ENCODE measurements at regions not wholly inside any gene's neighbourhood (a gene's known extent, or its start where the extent isn't known, plus 50 kb on each side); places are given as distances from the start of the nearest gene placed in this dataset.

GRCh38 chr6:121967631-121968030 lies 431.8 kb upstream of the HSF2 start:
- DNase-seq, result no peak
- no peak overlapping the region for H3K4me3 Mint-ChIP-seq
- H4K5ac ChIP-seq (ENCODE audit: insufficient read length, low read depth, low read length), result no peak overlapping the region
- no peak overlapping the region for H3K56ac ChIP-seq (ENCODE audit: insufficient read length, low read depth, low read length)
- no peak overlapping the region for H4K91ac ChIP-seq (ENCODE audit: insufficient read length, low read depth, low read length)
- H2BK20ac ChIP-seq (ENCODE audit: low read depth, low read length, poor library complexity, severe bottlenecking), result no peak overlapping the region
- H3K4me1 Mint-ChIP-seq, result peaks cover 5 to 8% of the 10 kb centered on the region in 2 experiments; a peak in 3 of 4 replicates
- no peak overlapping the region for H3T11ph ChIP-seq (ENCODE audit: low read length)
- no peaks in the 10 kb centered on the region for H3K79me2 ChIP-seq (ENCODE audit: insufficient read depth, low read length)
- no peak for TF ChIP-seq CTCF (conservative IDR thresholded peaks at IDR 0.05)
- no peak overlapping the region for H2BK120ac ChIP-seq (ENCODE audit: low read depth, low read length, poor library complexity, severe bottlenecking)
- no peak overlapping the region for H2BK12ac ChIP-seq (ENCODE audit: insufficient read length, low read depth, low read length)
- H3K9me3 ChIP-seq (ENCODE audit: control insufficient read depth, low read depth, low read length), result no peaks in the 10 kb centered on the region
- no peak overlapping the region for H3K9ac ChIP-seq (ENCODE audit: extremely low read depth, insufficient read length, low read length)
- no peaks in the 10 kb centered on the region for H3K23me2 ChIP-seq (ENCODE audit: insufficient read length, low read depth, low read length, poor library complexity, severe bottlenecking)
- no peak overlapping the region for H3K14ac ChIP-seq (ENCODE audit: insufficient read depth, low read length)
- H3K4me2 ChIP-seq (ENCODE audit: insufficient read depth, insufficient read length, low read length), result no peak overlapping the region
- no peaks in the 10 kb centered on the region for H3K36me3 Mint-ChIP-seq (ENCODE audit: insufficient read depth in 1 of 3, low read depth in 3 of 3)
- no peak overlapping the region for H3K4ac ChIP-seq (ENCODE audit: low read depth, low read length)
- no peaks in the 10 kb centered on the region for H3K79me1 ChIP-seq (ENCODE audit: insufficient read depth, low read depth, low read length, poor library complexity, severe bottlenecking)
- H3K4me1 ChIP-seq (ENCODE audit: insufficient read depth, low read length), result no peaks in the 10 kb centered on the region
- no peak overlapping the region for H3K27ac ChIP-seq (ENCODE audit: insufficient read length, low read depth, low read length)
- H3K27me3 ChIP-seq (ENCODE audit: insufficient read depth, low read length), result no peaks in the 10 kb centered on the region
- no peak overlapping the region for H2BK5ac ChIP-seq (ENCODE audit: insufficient read length, low read length)
- no peak overlapping the region for H2BK15ac ChIP-seq (ENCODE audit: low read depth, low read length)
- no peaks in the 10 kb centered on the region for H4K20me1 ChIP-seq (ENCODE audit: control insufficient read depth, insufficient read depth, insufficient read length)
- no peak overlapping the region for H2AK5ac ChIP-seq (ENCODE audit: insufficient read length, low read length)
- no peak overlapping the region for H2AFZ ChIP-seq (ENCODE audit: low read length)
- no CpG with 5 or more reads among the region's 2 CpGs for WGBS (ENCODE audit: extremely low coverage, insufficient read length, low lambda C conversion rate)
- no peaks in the 10 kb centered on the region for H3K27me3 Mint-ChIP-seq (ENCODE audit: low read depth)
- H3K27ac Mint-ChIP-seq, result no peak overlapping the region
- no peak overlapping the region for H4K8ac ChIP-seq (replicated peaks; ENCODE audit: insufficient read length, low read depth, low read length)
- no peak overlapping the region for H3K23ac ChIP-seq (ENCODE audit: insufficient read length, low read depth, low read length)
- no peaks in the 10 kb centered on the region for H3K9me3 Mint-ChIP-seq
- H3K18ac ChIP-seq (ENCODE audit: insufficient read length, low read depth, low read length), result no peak overlapping the region

All from H9 (cell line).